HEK293 (cell line): ENCODE measurements at regions not wholly inside any gene's neighbourhood (a gene's known extent, or its start where the extent isn't known, plus 50 kb on each side); places are given as distances from the start of the nearest gene placed in this dataset.

Source experiments
- CTCF ChIA-PET: fragments of 350-600 bp; formaldehyde crosslinking; extraction: SDS; loops from one replicate; lab custom pipeline; 2021; ENCODE audit warnings: antibody characterized with exemption; lab: Yijun Ruan, JAX
- POLR2A ChIA-PET: fragments of 300-600 bp; formaldehyde crosslinking; extraction: SDS; loops from one replicate; lab custom pipeline; 2020; ENCODE audit warnings: antibody characterized with exemption, inconsistent platforms; lab: Yijun Ruan, JAX
- H3K27ac ChIP-seq: fragments of 200-500 bp; sonication (Bioruptor generic); 2 replicates; pipeline ENCODE4 v1.5.1; 2014; ENCODE audit warnings: low read depth, low read length, control low read depth, inconsistent platforms; ENCODE audit errors: extremely low read depth
- H3K36me3 ChIP-seq, 2 experiments: fragments of 200-500 bp in 1 of 2; sonication (Bioruptor generic) in 1 of 2; 1 replicate in 1 of 2; 2 replicates in 1 of 2; pipeline ENCODE4 v1.5.1; 2014 to 2017; ENCODE audit warnings: inconsistent platforms in 2 of 2, low read length in 2 of 2; ENCODE audit not compliant: control insufficient read depth in 2 of 2, insufficient read depth in 1 of 2
- H3K4me1 ChIP-seq: fragments of 200-500 bp; sonication (Bioruptor generic); 2 replicates; pipeline ENCODE4 v1.5.1; 2014; ENCODE audit warnings: mild to moderate bottlenecking, low read length, inconsistent platforms; ENCODE audit not compliant: control insufficient read depth, insufficient read depth
- H3K4me3 ChIP-seq: 2 replicates; pipeline ENCODE4 v1.5.1; 2011; ENCODE audit warnings: low read depth, mild to moderate bottlenecking, control low read depth, low read length, moderate library complexity
- H3K9me3 ChIP-seq: fragments of 200-500 bp; sonication (Bioruptor generic); 2 replicates; pipeline ENCODE4 v1.5.1; 2014; ENCODE audit warnings: low read depth, low read length, inconsistent platforms; ENCODE audit not compliant: control insufficient read depth, insufficient read depth
- WT1 ChIP-seq: fragments of 450-650 bp; formaldehyde crosslinking; IDR thresholded peaks from 2 replicates; pipeline ENCODE4 v1.5.1; 2016; ENCODE audit warnings: missing biosample characterization, missing genetic modification characterization
- ZNF140 ChIP-seq: fragments of 450-650 bp; formaldehyde crosslinking; IDR thresholded peaks from 2 replicates; pipeline ENCODE4 v1.5.1; 2016; ENCODE audit warnings: missing biosample characterization, missing genetic modification characterization
- ZNF311 ChIP-seq: fragments of 450-650 bp; formaldehyde crosslinking; IDR thresholded peaks from 2 replicates; pipeline ENCODE4 v1.5.1; 2017; ENCODE audit warnings: missing biosample characterization, missing genetic modification characterization, borderline replicate concordance
- ZNF362 ChIP-seq: fragments of 450-650 bp; formaldehyde crosslinking; IDR thresholded peaks from 2 replicates; pipeline ENCODE4 v1.5.1; 2016; ENCODE audit warnings: missing biosample characterization, missing genetic modification characterization
- ZNF37A ChIP-seq: fragments of 450-650 bp; IDR thresholded peaks from 2 replicates; pipeline ENCODE4 v1.5.1; 2018; ENCODE audit warnings: missing biosample characterization, missing genetic modification characterization
- ZNF48 ChIP-seq: fragments of 450-650 bp; formaldehyde crosslinking; IDR thresholded peaks from 2 replicates; pipeline ENCODE4 v1.5.1; 2016; ENCODE audit warnings: missing biosample characterization, missing genetic modification characterization
- ZNF501 ChIP-seq: fragments of 450-650 bp; formaldehyde crosslinking; IDR thresholded peaks from 2 replicates; pipeline ENCODE4 v1.5.1; 2016; ENCODE audit warnings: missing biosample characterization, missing genetic modification characterization
- ZNF558 ChIP-seq: fragments of 450-650 bp; formaldehyde crosslinking; IDR thresholded peaks from 2 replicates; pipeline ENCODE4 v1.5.1; 2016; ENCODE audit warnings: missing biosample characterization, missing genetic modification characterization
- ZNF561 ChIP-seq: fragments of 450-650 bp; IDR thresholded peaks from 2 replicates; pipeline ENCODE4 v1.5.1; 2018; ENCODE audit warnings: missing biosample characterization, missing genetic modification characterization, borderline replicate concordance
- ZNF660 ChIP-seq: fragments of 450-650 bp; IDR thresholded peaks from 2 replicates; pipeline ENCODE4 v1.5.1; 2018; ENCODE audit warnings: missing biosample characterization, mild to moderate bottlenecking, missing genetic modification characterization
- ZNF692 ChIP-seq: fragments of 450-650 bp; formaldehyde crosslinking; IDR thresholded peaks from 2 replicates; pipeline ENCODE4 v1.5.1; 2016; ENCODE audit warnings: missing biosample characterization, missing genetic modification characterization
- ZNF701 ChIP-seq: fragments of 450-650 bp; formaldehyde crosslinking; IDR thresholded peaks from 2 replicates; pipeline ENCODE4 v1.5.1; 2016; ENCODE audit warnings: missing biosample characterization, missing genetic modification characterization
- ZNF843 ChIP-seq: fragments of 450-650 bp; formaldehyde crosslinking; IDR thresholded peaks from 2 replicates; pipeline ENCODE4 v1.5.1; 2016; ENCODE audit warnings: missing biosample characterization, missing genetic modification characterization
- ZSCAN30 ChIP-seq: fragments of 450-650 bp; IDR thresholded peaks from 2 replicates; pipeline ENCODE4 v1.5.1; 2018; ENCODE audit warnings: missing biosample characterization, mild to moderate bottlenecking, missing genetic modification characterization, moderate library complexity
- TF ChIP-seq, protein P1 (sequence below): fragments of 450-650 bp; formaldehyde crosslinking; IDR thresholded peaks from 2 replicates; pipeline ENCODE4 v1.5.1; 2016; ENCODE audit warnings: missing biosample characterization, missing genetic modification characterization
- TF ChIP-seq, protein P2 (sequence below): fragments of 450-650 bp; formaldehyde crosslinking; IDR thresholded peaks from 2 replicates; pipeline ENCODE4 v1.5.1; 2016; ENCODE audit warnings: missing biosample characterization, missing genetic modification characterization

- Histone ChIP-seq H3K9me3 (no peaks in the 10 kb centered on the region), H3K4me1 (no peaks in the 10 kb centered on the region), H3K27ac (no peak overlapping the region), H3K36me3 (no peaks in the 10 kb centered on the region), H3K4me3 (no peak overlapping the region)
- TF ChIP-seq, protein P1, sequence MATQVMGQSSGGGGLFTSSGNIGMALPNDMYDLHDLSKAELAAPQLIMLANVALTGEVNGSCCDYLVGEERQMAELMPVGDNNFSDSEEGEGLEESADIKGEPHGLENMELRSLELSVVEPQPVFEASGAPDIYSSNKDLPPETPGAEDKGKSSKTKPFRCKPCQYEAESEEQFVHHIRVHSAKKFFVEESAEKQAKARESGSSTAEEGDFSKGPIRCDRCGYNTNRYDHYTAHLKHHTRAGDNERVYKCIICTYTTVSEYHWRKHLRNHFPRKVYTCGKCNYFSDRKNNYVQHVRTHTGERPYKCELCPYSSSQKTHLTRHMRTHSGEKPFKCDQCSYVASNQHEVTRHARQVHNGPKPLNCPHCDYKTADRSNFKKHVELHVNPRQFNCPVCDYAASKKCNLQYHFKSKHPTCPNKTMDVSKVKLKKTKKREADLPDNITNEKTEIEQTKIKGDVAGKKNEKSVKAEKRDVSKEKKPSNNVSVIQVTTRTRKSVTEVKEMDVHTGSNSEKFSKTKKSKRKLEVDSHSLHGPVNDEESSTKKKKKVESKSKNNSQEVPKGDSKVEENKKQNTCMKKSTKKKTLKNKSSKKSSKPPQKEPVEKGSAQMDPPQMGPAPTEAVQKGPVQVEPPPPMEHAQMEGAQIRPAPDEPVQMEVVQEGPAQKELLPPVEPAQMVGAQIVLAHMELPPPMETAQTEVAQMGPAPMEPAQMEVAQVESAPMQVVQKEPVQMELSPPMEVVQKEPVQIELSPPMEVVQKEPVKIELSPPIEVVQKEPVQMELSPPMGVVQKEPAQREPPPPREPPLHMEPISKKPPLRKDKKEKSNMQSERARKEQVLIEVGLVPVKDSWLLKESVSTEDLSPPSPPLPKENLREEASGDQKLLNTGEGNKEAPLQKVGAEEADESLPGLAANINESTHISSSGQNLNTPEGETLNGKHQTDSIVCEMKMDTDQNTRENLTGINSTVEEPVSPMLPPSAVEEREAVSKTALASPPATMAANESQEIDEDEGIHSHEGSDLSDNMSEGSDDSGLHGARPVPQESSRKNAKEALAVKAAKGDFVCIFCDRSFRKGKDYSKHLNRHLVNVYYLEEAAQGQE (tag by site-specific recombination): 0 out of 2 replicates have a peak, but pooled peaks have one; percentile 59
- TF ChIP-seq ZNF311 (tag by site-specific recombination) (no peak), ZNF140 (tag by site-specific recombination) (no peak), ZNF660 (no peak), ZNF48 (no peak), ZNF692 (tag by site-specific recombination) (no peak), ZNF501 (no peak), WT1 (tag by site-specific recombination) (no peak)
- CTCF ChIA-PET: no interaction called here
- POLR2A ChIA-PET: no interaction called here
These were observed 373.2 kb upstream of the CNR1 start for GRCh38 chr6:88539295-88539764.

GRCh38 chr6:88538840-88539239 is 372.7 kb upstream of the CNR1 start:
- TF ChIP-seq ZNF37A (tag by site-specific recombination) (no peak), ZNF362 (tag by site-specific recombination) (no peak), ZNF843 (tag by site-specific recombination) (no peak), ZNF701 (tag by site-specific recombination) (no peak), ZNF561 (no peak), ZSCAN30 (no peak), ZNF558 (no peak)
- TF ChIP-seq, protein P2, sequence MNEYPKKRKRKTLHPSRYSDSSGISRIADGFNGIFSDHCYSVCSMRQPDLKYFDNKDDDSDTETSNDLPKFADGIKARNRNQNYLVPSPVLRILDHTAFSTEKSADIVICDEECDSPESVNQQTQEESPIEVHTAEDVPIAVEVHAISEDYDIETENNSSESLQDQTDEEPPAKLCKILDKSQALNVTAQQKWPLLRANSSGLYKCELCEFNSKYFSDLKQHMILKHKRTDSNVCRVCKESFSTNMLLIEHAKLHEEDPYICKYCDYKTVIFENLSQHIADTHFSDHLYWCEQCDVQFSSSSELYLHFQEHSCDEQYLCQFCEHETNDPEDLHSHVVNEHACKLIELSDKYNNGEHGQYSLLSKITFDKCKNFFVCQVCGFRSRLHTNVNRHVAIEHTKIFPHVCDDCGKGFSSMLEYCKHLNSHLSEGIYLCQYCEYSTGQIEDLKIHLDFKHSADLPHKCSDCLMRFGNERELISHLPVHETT: no peak
- Histone ChIP-seq H3K9me3 (no peaks in the 10 kb centered on the region), H3K4me1 (no peaks in the 10 kb centered on the region), H3K4me3 (no peak overlapping the region), H3K27ac (no peak overlapping the region), H3K36me3 (no peaks in the 10 kb centered on the region)
- ChIA-PET POLR2A (no interaction called here), CTCF (no interaction called here)
